ENCODE measurements at regions not wholly inside any gene's neighbourhood (a gene's known extent, or its start where the extent isn't known, plus 50 kb on each side); places are given as distances from the start of the nearest gene placed in this dataset.

- no peak for TF ChIP-seq POLR2A (IDR thresholded peaks at IDR 0.05)
- no peak for TF ChIP-seq POLR2AphosphoS5 (IDR thresholded peaks at IDR 0.05; ENCODE audit: insufficient read depth in 1 of 2, low read depth in 1 of 2)
These were observed 359.6 kb upstream of the SLC24A2 start for GRCh38 chr9:20148416-20148815.
